Coronary artery (tissue), 2 donors: ENCODE measurements at regions not wholly inside any gene's neighbourhood (a gene's known extent, or its start where the extent isn't known, plus 50 kb on each side); places are given as distances from the start of the nearest gene placed in this dataset.

ENCODE experiments used
- DNase-seq: peaks from one replicate; pipeline ENCODE4 v3.0.0-alpha.2; 2017; ENCODE audit warnings: low spot score
- H3K27ac ChIP-seq, 2 donors: fragments of 200-600 bp; sonication (generic); one replicate each; pipeline ENCODE4 v1.5.1; 2016 to 2019
- H3K4me3 ChIP-seq: fragments of 200-600 bp; sonication (generic); 2 replicates; pipeline ENCODE4 v1.5.1; 2016; ENCODE audit warnings: mild to moderate bottlenecking, moderate library complexity
- CTCF ChIP-seq: fragments of 200-600 bp; sonication (generic); IDR thresholded peaks from one replicate; pipeline ENCODE4 v1.5.1; 2019; ENCODE audit warnings: antibody characterized with exemption

DNA sequence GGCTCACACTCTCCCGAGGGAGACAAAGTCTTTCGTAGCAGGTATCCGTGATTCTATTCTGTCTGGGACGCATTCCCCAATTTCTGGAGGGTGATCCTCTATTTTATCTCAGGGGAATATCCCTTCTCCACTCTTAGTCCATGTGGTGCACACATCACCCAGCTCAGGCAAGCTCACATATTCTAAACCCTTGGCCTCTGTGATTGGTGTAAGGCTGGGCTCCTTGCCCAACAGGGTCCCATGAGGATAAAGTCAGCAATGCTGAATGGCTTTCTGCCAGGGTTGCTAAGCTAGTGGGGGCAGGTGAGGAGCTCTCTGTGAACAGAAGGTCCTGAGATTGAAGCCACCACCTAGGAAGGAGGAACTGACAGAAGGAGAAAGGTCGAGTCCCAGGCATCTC, 137.2 kb downstream of the CDH26 start:
- no peak overlapping the region for H3K27ac ChIP-seq
- H3K4me3 ChIP-seq, result no peak overlapping the region
- no peak for TF ChIP-seq CTCF
- no peak for DNase-seq

DNA sequence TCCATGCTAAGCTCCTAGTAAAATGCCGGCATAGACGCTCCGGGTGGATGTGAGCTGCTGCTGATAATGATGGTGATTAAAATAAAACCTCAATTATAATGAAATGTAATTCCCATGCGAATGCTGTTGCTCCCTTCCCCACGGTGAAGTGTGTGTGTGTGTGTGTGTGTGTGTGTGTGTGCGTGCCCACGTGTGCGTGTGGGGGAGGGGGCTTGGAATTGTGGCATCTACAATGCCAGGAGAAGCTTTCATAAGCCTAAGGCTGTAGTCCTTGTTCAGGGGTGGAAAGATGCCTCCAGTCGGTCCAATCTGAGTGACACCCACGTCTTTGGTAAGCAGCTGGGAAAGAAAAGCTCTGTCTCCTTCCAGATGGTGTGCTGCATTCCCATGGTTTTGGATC, 137.9 kb downstream of the CDH26 start:
- no peak overlapping the region for H3K4me3 ChIP-seq
- H3K27ac ChIP-seq, result no peak overlapping the region
- no peak for TF ChIP-seq CTCF
- no peak for DNase-seq

GRCh38 chr20:60097285-60097684, 139.1 kb downstream of the CDH26 start:
- TF ChIP-seq CTCF, result no peak
- DNase-seq, result no peak
- Histone ChIP-seq H3K4me3 (no peak overlapping the region), H3K27ac (no peak overlapping the region)

- no peak for TF ChIP-seq CTCF
- no peak for DNase-seq
- Histone ChIP-seq H3K4me3 (no peak overlapping the region), H3K27ac (no peak overlapping the region)
These were observed 142.6 kb downstream of the CDH26 start for GRCh38 chr20:60100780-60101179.

DNA sequence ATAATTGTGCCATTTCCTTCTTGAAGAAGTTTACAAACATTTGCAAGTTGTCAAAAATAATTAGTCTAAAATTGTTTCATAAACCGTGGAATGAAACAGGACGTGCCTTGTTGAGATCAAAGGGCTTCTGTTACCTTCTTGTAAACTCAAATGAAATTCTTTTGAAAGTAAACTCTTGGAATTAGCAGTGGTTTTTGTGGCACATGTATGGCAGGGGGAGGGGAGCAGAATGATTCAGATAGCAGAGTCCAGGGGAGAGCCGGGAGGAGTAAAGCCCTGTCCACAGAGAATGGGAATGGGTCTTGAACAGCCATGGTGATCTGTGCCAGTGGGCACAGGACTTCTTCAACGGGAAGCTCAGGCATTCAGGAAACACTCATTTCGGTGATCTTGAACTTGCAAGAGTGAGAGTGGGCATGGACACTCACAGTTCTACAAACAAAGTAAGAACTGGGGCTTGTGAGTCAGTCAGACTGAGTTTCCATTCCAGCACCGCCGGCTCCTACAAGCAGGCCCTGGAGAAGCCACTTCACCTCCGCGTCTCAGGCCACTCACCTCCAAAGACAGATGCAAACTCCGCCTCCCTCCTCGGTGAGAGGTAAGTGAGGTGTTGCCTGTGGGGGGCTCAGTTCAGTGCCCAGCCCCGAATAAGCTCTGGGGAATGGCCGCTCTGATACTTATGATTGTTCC, 143.1 kb downstream of the CDH26 start:
- DNase-seq, result no peak
- no peak overlapping the region for H3K4me3 ChIP-seq
- TF ChIP-seq CTCF, result no peak
- no peak overlapping the region for H3K27ac ChIP-seq

- TF ChIP-seq CTCF, result no peak
- Histone ChIP-seq H3K4me3 (no peak overlapping the region), H3K27ac (no peak overlapping the region)
- DNase-seq, result no peak
These were observed 143.7 kb downstream of the CDH26 start for GRCh38 chr20:60101891-60102281.

GRCh38 chr20:60102665-60103210, 144.5 kb downstream of the CDH26 start:
- no peak for TF ChIP-seq CTCF
- no peak for DNase-seq
- no peak overlapping the region for H3K27ac ChIP-seq
- no peak overlapping the region for H3K4me3 ChIP-seq
